CD8-positive, alpha-beta memory T cell (primary cell): ENCODE measurements at regions not wholly inside any gene's neighbourhood (a gene's known extent, or its start where the extent isn't known, plus 50 kb on each side); places are given as distances from the start of the nearest gene placed in this dataset.

Experiments used
- CTCF ChIA-PET: fragments of 350-600 bp; sonication (Branson Sonifier 250); formaldehyde crosslinking; loops from one replicate; lab custom pipeline; 2021; ENCODE audit warnings: antibody characterized with exemption; lab: Charles Lee
- POLR2A ChIA-PET: fragments of 350-600 bp; sonication (Branson Sonifier 250); formaldehyde crosslinking; loops from one replicate; lab custom pipeline; 2021; ENCODE audit warnings: antibody characterized with exemption; lab: Charles Lee
- DNase-seq, 5 donors: peaks; one replicate each; pipeline versions ENCODE4 v3.0.0 to v3.0.0-alpha.2; 2020 to 2022; ENCODE audit warnings: mixed read lengths in 1 of 5
- H3K27ac ChIP-seq: one replicate; pipeline ENCODE4 v1.7.0; 2013; ENCODE audit warnings: low read depth, mild to moderate bottlenecking, low read length, moderate library complexity
- H3K27me3 ChIP-seq: 2 replicates; pipeline ENCODE4 v1.7.0; 2013; ENCODE audit warnings: low read length, mild to moderate bottlenecking; ENCODE audit not compliant: insufficient read depth, poor library complexity, severe bottlenecking
- H3K36me3 ChIP-seq: 2 replicates; pipeline ENCODE4 v1.7.0; 2013; ENCODE audit warnings: mild to moderate bottlenecking, low read length, moderate library complexity; ENCODE audit not compliant: insufficient read depth
- H3K4me1 ChIP-seq: 2 replicates; pipeline ENCODE4 v1.7.0; 2013; ENCODE audit warnings: mild to moderate bottlenecking, low read length, moderate library complexity; ENCODE audit not compliant: insufficient read depth
- H3K4me3 ChIP-seq: 2 replicates; pipeline ENCODE4 v1.7.0; 2013; ENCODE audit warnings: mild to moderate bottlenecking, low read length
- H3K9me3 ChIP-seq: 2 replicates; pipeline ENCODE4 v1.7.0; 2013; ENCODE audit warnings: mild to moderate bottlenecking, low read length
- H3K27ac Mint-ChIP-seq, 8 donors: one replicate each; pipeline ENCODE4 v1.8.0; 2020 to 2021; ENCODE audit warnings: mixed read lengths in 8 of 8, mild to moderate bottlenecking in 6 of 8, inconsistent platforms in 3 of 8, moderate library complexity in 3 of 8
- H3K27me3 Mint-ChIP-seq, 2 donors: one replicate each; pipeline ENCODE4 v1.8.0; 2020 to 2021; ENCODE audit warnings: mixed read lengths in 2 of 2, mild to moderate bottlenecking in 1 of 2, moderate library complexity in 1 of 2
- H3K36me3 Mint-ChIP-seq, 3 donors: one replicate each; pipeline ENCODE4 v1.8.0; 2020 to 2021; ENCODE audit warnings: mixed read lengths in 3 of 3, inconsistent platforms in 1 of 3, mild to moderate bottlenecking in 1 of 3
- H3K4me1 Mint-ChIP-seq, 3 donors: one replicate each; pipeline ENCODE4 v1.8.0; 2020 to 2021; ENCODE audit warnings: mixed read lengths in 3 of 3, inconsistent platforms in 1 of 3, mild to moderate bottlenecking in 1 of 3
- H3K4me3 Mint-ChIP-seq, 7 donors: one replicate each; pipeline ENCODE4 v1.8.0; 2020 to 2021; ENCODE audit warnings: mixed read lengths in 7 of 7, mild to moderate bottlenecking in 6 of 7, moderate library complexity in 4 of 7, inconsistent platforms in 2 of 7
- H3K9me3 Mint-ChIP-seq, 5 donors: one replicate each; pipeline ENCODE4 v1.8.0; 2020 to 2022; ENCODE audit warnings: mixed read lengths in 5 of 5, mild to moderate bottlenecking in 3 of 5, moderate library complexity in 2 of 5, inconsistent platforms in 1 of 5

DNA sequence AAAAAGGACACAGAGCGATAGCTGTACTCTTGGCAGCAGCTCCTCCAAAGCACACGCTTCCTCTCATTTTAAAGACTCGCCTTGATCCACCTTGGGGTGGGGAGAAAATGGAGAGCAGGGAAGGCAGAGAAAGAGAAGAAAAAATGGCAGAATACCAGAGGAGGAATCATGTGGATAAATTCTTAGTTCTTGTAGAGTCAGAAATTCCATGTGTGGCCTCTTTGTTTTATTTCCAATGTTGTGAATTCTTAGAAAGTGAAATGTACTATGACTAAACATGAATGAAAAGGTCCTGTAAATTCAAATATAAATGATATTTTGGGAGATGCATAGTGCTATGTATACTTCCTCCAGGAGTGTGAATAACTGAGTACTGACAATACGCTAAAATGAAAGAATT lies 89.7 kb upstream of the SESTD1 start:
- Histone ChIP-seq H3K27ac (no peak overlapping the region), H3K36me3 (no peaks in the 10 kb centered on the region), H3K9me3 (no peaks in the 10 kb centered on the region), H3K4me3 (no peak overlapping the region), H3K4me1 (no peaks in the 10 kb centered on the region), H3K27me3 (no peaks in the 10 kb centered on the region)
- H3K27ac Mint-ChIP-seq = no peak overlapping the region
- POLR2A ChIA-PET = no interaction called here
- CTCF ChIA-PET = no interaction called here
- H3K36me3 Mint-ChIP-seq = no peaks in the 10 kb centered on the region
- H3K4me1 Mint-ChIP-seq = no peaks in the 10 kb centered on the region
- H3K9me3 Mint-ChIP-seq = peaks cover 0 to 2% (median 0%) of the 10 kb centered on the region in 5 donors
- DNase-seq = no peak
- no peak overlapping the region for H3K4me3 Mint-ChIP-seq
- H3K27me3 Mint-ChIP-seq = peaks cover 0 to 1% of the 10 kb centered on the region in 2 donors

DNA sequence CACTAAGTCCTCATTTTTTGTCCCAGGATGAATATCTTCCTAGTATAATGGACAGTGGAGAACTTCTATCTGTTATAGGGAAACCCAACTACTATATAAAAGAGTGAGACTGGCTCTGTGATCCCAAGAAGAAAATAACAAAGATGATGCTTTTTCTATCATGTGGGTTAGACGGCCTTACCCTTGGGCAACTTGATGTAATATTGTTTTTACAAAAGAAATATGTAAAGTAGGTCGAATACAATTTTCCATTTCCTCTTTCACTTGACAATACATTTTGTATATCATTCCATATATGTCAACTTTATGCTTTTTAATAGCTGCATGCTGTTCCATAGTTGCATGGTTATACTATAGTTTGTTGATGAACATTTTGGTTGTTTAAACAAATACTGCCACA lies 87.5 kb upstream of the SESTD1 start:
- H3K4me3 Mint-ChIP-seq = no peak overlapping the region
- ChIA-PET POLR2A (no interaction called here), CTCF (no interaction called here)
- H3K27ac ChIP-seq = no peak overlapping the region
- H3K27me3 ChIP-seq = no peaks in the 10 kb centered on the region
- no peak overlapping the region for H3K4me3 ChIP-seq
- no peaks in the 10 kb centered on the region for H3K36me3 ChIP-seq
- peaks cover 0 to 2% (median 0%) of the 10 kb centered on the region in 5 donors for H3K9me3 Mint-ChIP-seq
- peaks cover 0 to 1% of the 10 kb centered on the region in 2 donors for H3K27me3 Mint-ChIP-seq
- no peak overlapping the region for H3K27ac Mint-ChIP-seq
- no peaks in the 10 kb centered on the region for H3K36me3 Mint-ChIP-seq
- DNase-seq = no peak
- H3K4me1 Mint-ChIP-seq = no peaks in the 10 kb centered on the region
- no peaks in the 10 kb centered on the region for H3K9me3 ChIP-seq
- no peaks in the 10 kb centered on the region for H3K4me1 ChIP-seq

DNA sequence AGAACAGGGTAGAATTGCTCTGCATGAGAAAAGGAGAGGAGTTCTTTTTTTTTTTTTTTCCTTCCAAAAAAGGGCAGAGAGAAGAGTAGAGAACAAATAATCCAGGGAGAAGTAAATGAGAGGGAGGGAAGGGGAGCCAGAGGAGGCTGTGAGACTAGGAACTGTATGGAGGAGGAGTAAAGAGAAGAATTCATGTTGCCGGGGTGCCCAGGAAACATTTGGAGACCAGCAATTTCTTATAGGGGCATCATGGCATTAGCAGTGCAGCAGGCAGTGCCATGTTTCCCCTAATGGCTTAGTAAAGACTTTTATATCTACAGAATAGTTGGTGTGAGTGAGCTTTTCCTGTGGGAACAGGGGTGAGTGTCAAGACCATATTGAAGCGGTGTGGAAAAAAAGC lies 86.4 kb upstream of the SESTD1 start:
- H3K4me1 ChIP-seq = no peaks in the 10 kb centered on the region
- H3K9me3 ChIP-seq = no peaks in the 10 kb centered on the region
- H3K27me3 Mint-ChIP-seq = no peaks in the 10 kb centered on the region
- H3K27ac ChIP-seq = no peak overlapping the region
- H3K27ac Mint-ChIP-seq = no peak overlapping the region
- POLR2A ChIA-PET = no interaction called here
- H3K36me3 ChIP-seq = no peaks in the 10 kb centered on the region
- CTCF ChIA-PET = no interaction called here
- H3K4me1 Mint-ChIP-seq = no peaks in the 10 kb centered on the region
- no peak overlapping the region for H3K4me3 Mint-ChIP-seq
- DNase-seq = no peak
- H3K4me3 ChIP-seq = no peak overlapping the region
- H3K36me3 Mint-ChIP-seq = no peaks in the 10 kb centered on the region
- no peaks in the 10 kb centered on the region for H3K27me3 ChIP-seq
- peaks cover 0 to 2% (median 0%) of the 10 kb centered on the region in 5 donors for H3K9me3 Mint-ChIP-seq

DNA sequence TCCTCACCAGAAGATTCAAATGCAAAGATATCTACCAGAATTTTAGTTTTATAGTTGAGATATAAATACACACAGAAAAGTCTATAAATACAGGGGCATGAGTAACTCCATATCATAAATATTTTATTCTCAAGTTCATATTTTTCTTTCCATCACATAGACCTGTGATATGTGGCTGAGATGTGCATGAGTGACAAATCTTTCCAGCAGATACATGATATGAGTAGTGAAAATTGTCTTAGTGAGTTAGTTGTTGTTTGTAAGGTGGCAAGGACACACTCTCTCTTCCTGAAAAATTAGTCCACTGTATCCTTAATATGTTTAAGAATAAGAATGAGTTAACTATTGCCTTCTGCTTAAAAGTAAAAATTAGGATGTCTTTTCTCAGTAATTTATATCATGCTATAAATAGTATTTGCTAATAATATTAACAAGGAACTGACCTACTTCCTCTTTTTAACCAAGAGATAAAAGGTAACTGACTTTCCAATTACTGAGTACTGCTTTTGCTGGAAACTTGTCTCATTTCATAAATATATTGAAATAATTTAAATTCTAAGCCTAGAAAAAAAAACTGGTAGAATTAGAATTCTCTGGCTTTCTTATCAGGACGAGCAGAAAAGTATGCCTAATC lies 85.2 kb upstream of the SESTD1 start:
- no peak overlapping the region for H3K4me3 Mint-ChIP-seq
- no peaks in the 10 kb centered on the region for H3K27me3 Mint-ChIP-seq
- H3K4me1 Mint-ChIP-seq = no peaks in the 10 kb centered on the region
- no peak overlapping the region for H3K27ac ChIP-seq
- H3K36me3 ChIP-seq = no peaks in the 10 kb centered on the region
- POLR2A ChIA-PET = no interaction called here
- no peaks in the 10 kb centered on the region for H3K9me3 ChIP-seq
- H3K4me3 ChIP-seq = no peak overlapping the region
- CTCF ChIA-PET = no interaction called here
- no peaks in the 10 kb centered on the region for H3K4me1 ChIP-seq
- no peak for DNase-seq
- H3K36me3 Mint-ChIP-seq = no peaks in the 10 kb centered on the region
- H3K27me3 ChIP-seq = no peaks in the 10 kb centered on the region
- no peak overlapping the region for H3K27ac Mint-ChIP-seq
- peaks cover 0 to 2% (median 0%) of the 10 kb centered on the region in 5 donors for H3K9me3 Mint-ChIP-seq

DNA sequence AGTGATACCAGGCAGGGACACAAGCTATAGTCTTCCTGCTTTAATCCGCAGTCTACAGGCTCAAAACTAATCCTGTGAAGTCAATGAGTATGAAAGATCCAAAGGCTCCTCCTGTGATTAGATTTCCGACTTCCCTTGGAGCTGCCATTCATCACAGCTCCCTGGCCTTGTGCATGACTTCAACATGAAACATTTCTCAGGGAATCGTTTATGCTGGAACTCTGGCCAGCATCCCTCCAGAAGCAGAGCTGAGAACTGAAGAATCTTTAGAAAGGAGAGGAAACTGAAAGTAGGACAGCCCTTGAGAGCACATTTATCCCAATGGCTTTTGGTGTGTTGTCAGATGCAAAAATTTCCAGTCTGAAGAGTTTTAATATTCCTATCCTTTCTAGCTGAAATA lies 84.3 kb upstream of the SESTD1 start:
- CTCF ChIA-PET = no interaction called here
- Mint-ChIP-seq H3K27me3 (no peaks in the 10 kb centered on the region), H3K27ac (no peak overlapping the region), H3K36me3 (no peaks in the 10 kb centered on the region), H3K4me1 (no peaks in the 10 kb centered on the region), H3K9me3 (peaks cover 0 to 2% (median 0%) of the 10 kb centered on the region in 5 donors), H3K4me3 (no peak overlapping the region)
- Histone ChIP-seq H3K4me1 (no peaks in the 10 kb centered on the region), H3K4me3 (no peak overlapping the region), H3K36me3 (no peaks in the 10 kb centered on the region), H3K9me3 (no peaks in the 10 kb centered on the region), H3K27ac (no peak overlapping the region), H3K27me3 (no peaks in the 10 kb centered on the region)
- DNase-seq = no peak
- POLR2A ChIA-PET = no interaction called here

DNA sequence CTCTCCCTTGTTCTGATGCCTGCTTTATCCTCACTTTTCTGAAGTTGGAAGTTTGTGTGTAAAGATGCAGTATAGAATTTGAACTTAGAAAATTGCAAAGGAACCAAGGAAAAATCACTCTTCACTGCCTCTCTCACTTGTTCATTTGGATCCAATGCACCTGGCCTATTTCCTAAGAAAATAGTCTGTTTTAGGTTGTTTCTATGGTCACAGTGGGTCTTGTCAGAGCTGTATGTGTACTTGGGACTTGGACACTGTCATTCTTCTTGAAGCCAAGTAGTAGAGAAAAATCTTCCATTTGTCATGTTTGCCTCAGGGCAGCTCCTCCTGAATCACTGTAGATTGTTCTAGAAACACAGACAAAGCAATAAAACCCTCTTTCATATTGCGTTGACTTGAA lies 80.3 kb upstream of the SESTD1 start:
- no peaks in the 10 kb centered on the region for H3K27me3 Mint-ChIP-seq
- H3K4me3 Mint-ChIP-seq = no peak overlapping the region
- H3K36me3 Mint-ChIP-seq = no peaks in the 10 kb centered on the region

DNA sequence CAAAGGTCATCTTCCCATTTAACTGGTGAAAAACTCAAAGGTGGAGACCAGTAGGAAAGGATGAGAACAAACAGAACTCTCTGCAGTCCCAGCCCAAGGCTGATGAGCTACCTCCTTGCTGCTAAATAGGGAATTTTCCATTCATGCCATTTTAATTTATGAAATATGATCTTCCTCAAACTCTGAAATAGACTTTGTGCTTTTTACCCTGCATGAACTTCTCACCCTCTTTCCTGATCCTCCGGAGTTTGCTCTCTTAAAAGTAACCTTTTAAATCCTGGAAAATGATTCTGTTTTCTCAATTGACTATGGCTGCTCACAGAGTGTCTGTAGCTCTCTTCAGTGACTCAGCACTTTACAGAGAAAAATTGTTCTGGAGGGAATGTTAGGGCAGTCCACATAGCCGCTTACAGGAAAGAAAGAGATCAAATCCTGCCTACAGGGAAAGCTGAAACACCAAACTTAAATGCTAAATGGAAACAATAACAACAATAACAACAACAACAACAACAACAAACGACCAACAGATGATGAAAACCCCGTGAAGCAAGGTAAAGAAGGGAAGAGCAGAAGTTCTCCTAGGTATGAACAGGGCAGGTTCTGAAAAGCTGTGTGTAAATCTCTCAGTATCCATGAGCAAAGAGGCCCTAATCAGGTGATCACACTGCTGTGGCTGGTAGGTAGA lies 79.8 kb upstream of the SESTD1 start:
- Mint-ChIP-seq H3K4me1 (no peaks in the 10 kb centered on the region), H3K9me3 (peaks cover 0 to 2% (median 0%) of the 10 kb centered on the region in 5 donors), H3K4me3 (no peak overlapping the region), H3K27ac (no peak overlapping the region), H3K36me3 (no peaks in the 10 kb centered on the region), H3K27me3 (no peaks in the 10 kb centered on the region)
- H3K9me3 ChIP-seq = no peaks in the 10 kb centered on the region
- DNase-seq = no peak
- POLR2A ChIA-PET = no interaction called here
- no peaks in the 10 kb centered on the region for H3K36me3 ChIP-seq
- no peak overlapping the region for H3K27ac ChIP-seq
- CTCF ChIA-PET = interaction anchor here (0.8 kb wide), 1 partner anchor 9 kb away, joined by 3 read pairs; no protein-coding TSS in a partner anchor
- no peak overlapping the region for H3K4me3 ChIP-seq
- no peaks in the 10 kb centered on the region for H3K27me3 ChIP-seq
- no peaks in the 10 kb centered on the region for H3K4me1 ChIP-seq

More for the DNA sequence above, 80.3 kb upstream of the SESTD1 start:
- no peak for DNase-seq
- Histone ChIP-seq H3K27ac (no peak overlapping the region), H3K4me1 (no peaks in the 10 kb centered on the region), H3K36me3 (no peaks in the 10 kb centered on the region), H3K9me3 (no peaks in the 10 kb centered on the region), H3K4me3 (no peak overlapping the region), H3K27me3 (no peaks in the 10 kb centered on the region)
- CTCF ChIA-PET = no interaction called here
- Mint-ChIP-seq H3K9me3 (peaks cover 0 to 2% (median 0%) of the 10 kb centered on the region in 5 donors), H3K27ac (no peak overlapping the region), H3K4me1 (no peaks in the 10 kb centered on the region)
- POLR2A ChIA-PET = no interaction called here

DNA sequence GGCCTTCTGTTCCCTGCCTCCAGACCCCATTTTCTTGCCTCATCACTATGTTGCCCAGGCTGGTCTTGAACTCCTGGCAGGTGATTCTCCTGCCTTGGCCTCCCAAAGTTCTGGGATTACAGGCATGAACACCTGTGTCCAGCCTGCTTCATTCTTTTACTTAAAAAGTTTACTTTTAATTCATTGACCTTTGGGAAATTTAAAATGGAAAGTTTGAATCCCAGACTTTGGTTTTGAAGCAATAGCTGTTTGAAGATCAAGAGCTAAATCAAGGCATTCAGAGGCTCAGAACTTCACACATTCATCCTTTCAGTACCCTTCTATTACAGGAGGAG lies 79.3 kb upstream of the SESTD1 start:
- peaks cover 0 to 3% (median 0%) of the 10 kb centered on the region in 5 donors for H3K9me3 Mint-ChIP-seq
- Histone ChIP-seq H3K9me3 (no peaks in the 10 kb centered on the region), H3K27me3 (no peaks in the 10 kb centered on the region), H3K4me3 (no peak overlapping the region), H3K27ac (no peak overlapping the region), H3K4me1 (no peaks in the 10 kb centered on the region), H3K36me3 (no peaks in the 10 kb centered on the region)
- no peak overlapping the region for H3K27ac Mint-ChIP-seq
- H3K27me3 Mint-ChIP-seq = no peaks in the 10 kb centered on the region
- CTCF ChIA-PET = interaction anchor here (0.8 kb wide), 1 partner anchor 10 kb away, joined by 3 read pairs; no protein-coding TSS in a partner anchor
- no peak overlapping the region for H3K4me3 Mint-ChIP-seq
- POLR2A ChIA-PET = no interaction called here
- no peaks in the 10 kb centered on the region for H3K36me3 Mint-ChIP-seq
- no peak for DNase-seq
- H3K4me1 Mint-ChIP-seq = no peaks in the 10 kb centered on the region
